GM23248 (cell line): ENCODE measurements at regions not wholly inside any gene's neighbourhood (a gene's known extent, or its start where the extent isn't known, plus 50 kb on each side); places are given as distances from the start of the nearest gene placed in this dataset.
A peak's percentile ranks its signal among the peaks of the same experiment; 100 is the strongest.

Experiments used
- DNase-seq: peaks from one replicate; pipeline ENCODE4 v3.0.0-alpha.2; 2015
- H2AFZ ChIP-seq: fragments of 200-600 bp; sonication (generic); 2 replicates; pipeline ENCODE4 v1.6.1; 2016; ENCODE audit warnings: antibody characterized with exemption
- H3F3A ChIP-seq: fragments of 200-600 bp; sonication (generic); 2 replicates; pipeline ENCODE4 v1.6.1; 2016; ENCODE audit warnings: mild to moderate bottlenecking, antibody characterized with exemption, mixed run types; ENCODE audit not compliant: insufficient read depth
- H3K27ac ChIP-seq: fragments of 200-600 bp; sonication (generic); 2 replicates; pipeline ENCODE4 v1.5.1; 2016; ENCODE audit warnings: mild to moderate bottlenecking
- H3K27me3 ChIP-seq: fragments of 200-600 bp; sonication (generic); replicated peaks from 2 replicates; pipeline ENCODE4 v1.6.1; 2016; ENCODE audit warnings: mild to moderate bottlenecking; ENCODE audit not compliant: insufficient read depth
- H3K36me3 ChIP-seq: fragments of 200-600 bp; sonication (generic); 2 replicates; pipeline ENCODE4 v1.6.1; 2016; ENCODE audit warnings: low read depth, mild to moderate bottlenecking
- H3K4me1 ChIP-seq: fragments of 200-600 bp; sonication (generic); 2 replicates; pipeline ENCODE4 v1.6.1; 2016; ENCODE audit warnings: mild to moderate bottlenecking; ENCODE audit not compliant: insufficient read depth
- H3K4me2 ChIP-seq: fragments of 200-600 bp; sonication (generic); one replicate; pipeline ENCODE4 v1.6.1; 2016; ENCODE audit warnings: mild to moderate bottlenecking; ENCODE audit not compliant: unreplicated experiment
- H3K4me3 ChIP-seq: fragments of 200-600 bp; sonication (generic); 2 replicates; pipeline ENCODE4 v1.5.1; 2016; ENCODE audit warnings: mild to moderate bottlenecking
- H3K79me2 ChIP-seq: fragments of 200-600 bp; sonication (generic); 2 replicates; pipeline ENCODE4 v1.6.1; 2016; ENCODE audit warnings: mild to moderate bottlenecking; ENCODE audit not compliant: insufficient read depth
- H3K9ac ChIP-seq: fragments of 200-600 bp; sonication (generic); 2 replicates; pipeline ENCODE4 v1.6.1; 2016; ENCODE audit warnings: mild to moderate bottlenecking
- H3K9me2 ChIP-seq: fragments of 200-600 bp; sonication (generic); 2 replicates; pipeline ENCODE4 v1.6.1; 2016; ENCODE audit warnings: mixed run types, mild to moderate bottlenecking, moderate library complexity; ENCODE audit not compliant: insufficient read depth
- H3K9me3 ChIP-seq: fragments of 200-600 bp; sonication (generic); one replicate; pipeline ENCODE4 v1.6.1; 2017; ENCODE audit warnings: low read depth
- H4K20me1 ChIP-seq: fragments of 200-600 bp; sonication (generic); 2 replicates; pipeline ENCODE4 v1.6.0; 2016; ENCODE audit not compliant: insufficient read depth
- EZH2 ChIP-seq: fragments of 200-600 bp; sonication (generic); IDR thresholded peaks from 2 replicates; pipeline ENCODE4 v1.6.1; 2018; ENCODE audit warnings: antibody characterized with exemption, mild to moderate bottlenecking; ENCODE audit not compliant: insufficient read depth, poor library complexity, severe bottlenecking
- EZH2phosphoT487 ChIP-seq: fragments of 200-600 bp; sonication (generic); IDR thresholded peaks from 2 replicates; pipeline ENCODE4 v1.6.1; 2018; ENCODE audit warnings: antibody characterized with exemption, moderate library complexity, mild to moderate bottlenecking, low read depth; ENCODE audit not compliant: insufficient read depth
- WGBS, 2 experiments: methylation state at CpG; one replicate each; pipeline ENCODE4 v1.1.6; 2015 to 2017; ENCODE audit warnings: low lambda C conversion rate in 2 of 2, low coverage in 1 of 2; ENCODE audit errors: missing lambda C conversion rate in 2 of 2; 5-methylcytosine and 5-hydroxymethylcytosine counted together
- in situ Hi-C: fragments of 300-500 bp; cut with MboI; formaldehyde crosslinking; loops from 2 replicates; pipeline ENCODE4 v1.15.0; 2020

DNA sequence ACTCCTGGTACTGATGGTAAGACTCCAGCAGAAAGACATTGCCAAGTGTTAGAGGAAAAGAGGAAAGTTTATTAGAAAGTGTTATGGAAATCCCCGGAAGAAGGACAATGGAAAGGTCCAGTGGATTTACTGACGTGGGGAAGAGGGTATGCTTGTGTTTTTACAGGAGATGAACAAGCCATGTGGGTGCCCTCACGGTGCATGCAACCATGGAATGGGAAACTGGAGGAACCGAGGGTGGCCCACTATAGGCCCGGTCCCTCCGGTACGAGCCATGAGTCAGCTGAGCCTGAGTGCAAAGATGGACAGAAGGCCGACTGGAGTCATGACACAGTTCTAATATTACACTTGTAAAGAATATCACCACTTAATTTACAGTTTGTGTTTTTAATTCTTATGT lies 123.3 kb upstream of the ZCCHC13 start:
- Histone ChIP-seq H3K9me2 (no peaks in the 10 kb centered on the region), H3K36me3 (no peaks in the 10 kb centered on the region), H2AFZ (no peak overlapping the region), H3F3A (no peaks in the 10 kb centered on the region), H3K9ac (no peak overlapping the region), H4K20me1 (no peaks in the 10 kb centered on the region), H3K4me3 (no peak overlapping the region), H3K4me2 (no peak overlapping the region), H3K27me3 (no peaks in the 10 kb centered on the region), H3K9me3 (no peaks in the 10 kb centered on the region), H3K4me1 (0 out of 2 replicates have a peak, but pooled peaks cover 4% of the 10 kb centered on the region), H3K79me2 (no peaks in the 10 kb centered on the region), H3K27ac (no peak overlapping the region)
- in situ Hi-C loops: no loop called here
- no peak for DNase-seq
- 92 to 97% methylated on average over 7 to 8 of the region's 8 CpGs for WGBS, 2 experiments
- TF ChIP-seq EZH2phosphoT487: no peak
- TF ChIP-seq EZH2: no peak

DNA sequence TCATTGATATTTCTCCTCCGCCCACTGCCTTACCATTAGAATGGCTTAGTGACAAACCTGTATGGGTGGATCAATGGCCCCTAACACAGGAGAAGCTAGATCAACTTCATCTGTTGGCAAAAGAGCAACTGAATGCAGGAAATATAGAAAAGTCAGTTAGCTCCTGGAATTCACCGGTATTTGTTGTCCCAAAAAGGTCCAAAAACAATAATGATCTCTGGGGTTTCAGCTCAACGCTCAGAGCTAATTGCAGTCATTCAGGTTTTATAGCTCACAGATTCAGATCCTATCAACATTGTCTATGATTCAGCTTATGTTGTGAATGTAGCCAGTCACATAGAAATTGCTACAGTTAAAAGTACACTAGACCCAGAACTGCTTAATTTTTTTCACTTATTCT lies 124.0 kb upstream of the ZCCHC13 start:
- in situ Hi-C loops: no loop called here
- H3K4me3 ChIP-seq: no peak overlapping the region
- no peak overlapping the region for H3K27ac ChIP-seq
- no peak overlapping the region for H3K4me2 ChIP-seq
- H3K9me3 ChIP-seq: no peaks in the 10 kb centered on the region
- 0 out of 2 replicates have a peak, but pooled peaks cover 4% of the 10 kb centered on the region for H3K4me1 ChIP-seq
- no peaks in the 10 kb centered on the region for H3F3A ChIP-seq
- TF ChIP-seq EZH2: no peak
- no peak for TF ChIP-seq EZH2phosphoT487
- WGBS, 2 experiments: 97 to 98% methylated on average over 3 of the region's 3 CpGs
- H3K9me2 ChIP-seq: no peaks in the 10 kb centered on the region
- H3K36me3 ChIP-seq: no peaks in the 10 kb centered on the region
- H3K27me3 ChIP-seq: no peaks in the 10 kb centered on the region
- H3K9ac ChIP-seq: no peak overlapping the region
- H4K20me1 ChIP-seq: no peaks in the 10 kb centered on the region
- H2AFZ ChIP-seq: no peak overlapping the region
- DNase-seq: no peak
- H3K79me2 ChIP-seq: no peaks in the 10 kb centered on the region

DNA sequence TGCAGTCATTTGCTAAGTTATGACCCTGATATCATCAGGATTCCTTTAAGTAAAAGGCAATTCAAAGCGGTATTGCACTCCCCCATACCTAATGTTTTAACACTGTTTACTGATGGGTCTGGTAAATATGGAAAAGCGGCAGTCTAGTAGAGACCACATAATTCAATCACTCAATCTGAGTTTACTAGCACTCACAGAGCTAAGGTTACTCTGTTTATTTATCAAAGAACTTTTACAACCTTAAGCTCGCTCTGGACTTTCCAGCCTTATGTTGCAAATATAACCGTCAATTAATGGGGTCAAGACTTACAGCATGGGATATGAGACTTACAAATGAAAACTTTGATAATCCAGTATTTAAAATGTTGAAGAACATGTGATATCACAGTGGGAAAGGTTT lies 124.5 kb upstream of the ZCCHC13 start:
- Histone ChIP-seq H3K4me1 (0 out of 2 replicates have a peak, but pooled peaks cover 4% of the 10 kb centered on the region), H3K4me2 (no peak overlapping the region), H3K9me3 (no peaks in the 10 kb centered on the region), H3K9me2 (no peaks in the 10 kb centered on the region), H3K79me2 (no peaks in the 10 kb centered on the region), H3K27ac (no peak overlapping the region), H3F3A (no peaks in the 10 kb centered on the region), H3K4me3 (no peak overlapping the region), H2AFZ (no peak overlapping the region), H3K27me3 (no peaks in the 10 kb centered on the region), H3K36me3 (no peaks in the 10 kb centered on the region), H3K9ac (no peak overlapping the region), H4K20me1 (no peaks in the 10 kb centered on the region)
- 99 to 100% methylated on average over 4 of the region's 4 CpGs for WGBS, 2 experiments
- no peak for TF ChIP-seq EZH2
- no peak for TF ChIP-seq EZH2phosphoT487
- in situ Hi-C loops: no loop called here
- no peak for DNase-seq

DNA sequence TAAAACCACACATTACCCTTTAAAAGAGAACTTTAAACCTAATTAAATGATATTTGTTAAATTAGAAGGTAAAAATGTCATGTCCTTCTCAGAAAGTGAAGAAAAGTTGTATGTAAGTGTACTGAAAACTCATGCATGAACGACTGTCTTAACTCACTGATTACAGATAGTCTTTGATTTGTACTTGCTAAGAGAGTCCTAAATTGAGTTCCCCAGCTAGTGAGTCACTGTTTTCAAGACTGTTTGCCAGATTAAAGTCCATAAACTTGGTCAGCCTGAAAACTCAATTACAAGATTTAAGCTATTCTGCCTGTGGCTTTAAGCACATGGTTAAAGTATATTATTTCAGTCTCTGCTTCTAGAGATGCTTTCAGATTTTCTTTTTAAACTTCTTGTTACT lies 124.9 kb upstream of the ZCCHC13 start:
- H3K79me2 ChIP-seq: no peaks in the 10 kb centered on the region
- H3K27ac ChIP-seq: no peak overlapping the region
- H3K9ac ChIP-seq: no peak overlapping the region
- TF ChIP-seq EZH2phosphoT487: no peak
- no peak for TF ChIP-seq EZH2
- no peak overlapping the region for H3K4me3 ChIP-seq
- no peak overlapping the region for H2AFZ ChIP-seq
- no peaks in the 10 kb centered on the region for H3K9me3 ChIP-seq
- 0 to 10% methylated on average over 1 of the region's 1 CpG for WGBS, 2 experiments
- H4K20me1 ChIP-seq: no peaks in the 10 kb centered on the region
- no peaks in the 10 kb centered on the region for H3K27me3 ChIP-seq
- no peaks in the 10 kb centered on the region for H3K9me2 ChIP-seq
- H3K4me2 ChIP-seq: no peak overlapping the region
- 0 out of 2 replicates have a peak, but pooled peaks cover 4% of the 10 kb centered on the region for H3K4me1 ChIP-seq
- no peaks in the 10 kb centered on the region for H3K36me3 ChIP-seq
- in situ Hi-C loops: no loop called here
- peak; percentile 39 for DNase-seq
- no peaks in the 10 kb centered on the region for H3F3A ChIP-seq

DNA sequence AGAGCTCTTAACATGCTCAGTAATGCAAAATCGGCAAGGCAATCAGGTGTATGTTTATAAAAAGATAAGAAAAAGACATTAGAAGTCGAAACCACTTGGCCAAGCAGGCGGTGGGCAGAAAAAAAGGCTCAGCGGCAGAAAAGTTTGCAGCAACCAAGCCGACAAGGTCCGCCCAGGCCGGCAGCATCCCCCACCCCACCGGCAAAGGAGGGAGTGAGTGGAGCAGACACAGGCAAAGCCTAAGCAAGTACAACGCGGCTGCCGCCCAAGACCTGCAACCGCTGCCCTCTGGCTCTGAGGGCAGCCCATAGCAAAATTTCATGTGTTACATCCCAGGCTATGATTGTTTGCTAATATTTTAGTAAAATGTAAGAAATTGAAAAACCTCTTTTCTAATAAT lies 125.4 kb upstream of the ZCCHC13 start:
- Histone ChIP-seq H3K4me1 (0 out of 2 replicates have a peak, but pooled peaks cover 4% of the 10 kb centered on the region), H3K36me3 (no peaks in the 10 kb centered on the region), H3K9me2 (no peaks in the 10 kb centered on the region), H3K27ac (no peak overlapping the region), H3K4me2 (no peak overlapping the region), H4K20me1 (no peaks in the 10 kb centered on the region), H3K4me3 (no peak overlapping the region), H3K79me2 (no peaks in the 10 kb centered on the region), H3K9me3 (no peaks in the 10 kb centered on the region), H3K9ac (no peak overlapping the region), H3F3A (no peaks in the 10 kb centered on the region), H3K27me3 (no peaks in the 10 kb centered on the region), H2AFZ (no peak overlapping the region)
- in situ Hi-C loops: no loop called here
- no peak for TF ChIP-seq EZH2
- no peak for TF ChIP-seq EZH2phosphoT487
- WGBS, 2 experiments: 74 to 75% methylated on average over 7 to 11 of the region's 12 CpGs
- DNase-seq: no peak
